ENCODE measurements at regions not wholly inside any gene's neighbourhood (a gene's known extent, or its start where the extent isn't known, plus 50 kb on each side); places are given as distances from the start of the nearest gene placed in this dataset.
"Not testable (repeated sequence)": the region's sequence is repeated elsewhere in the genome, so short reads cannot be mapped to it uniquely, and the experiment has no call there.

DNA sequence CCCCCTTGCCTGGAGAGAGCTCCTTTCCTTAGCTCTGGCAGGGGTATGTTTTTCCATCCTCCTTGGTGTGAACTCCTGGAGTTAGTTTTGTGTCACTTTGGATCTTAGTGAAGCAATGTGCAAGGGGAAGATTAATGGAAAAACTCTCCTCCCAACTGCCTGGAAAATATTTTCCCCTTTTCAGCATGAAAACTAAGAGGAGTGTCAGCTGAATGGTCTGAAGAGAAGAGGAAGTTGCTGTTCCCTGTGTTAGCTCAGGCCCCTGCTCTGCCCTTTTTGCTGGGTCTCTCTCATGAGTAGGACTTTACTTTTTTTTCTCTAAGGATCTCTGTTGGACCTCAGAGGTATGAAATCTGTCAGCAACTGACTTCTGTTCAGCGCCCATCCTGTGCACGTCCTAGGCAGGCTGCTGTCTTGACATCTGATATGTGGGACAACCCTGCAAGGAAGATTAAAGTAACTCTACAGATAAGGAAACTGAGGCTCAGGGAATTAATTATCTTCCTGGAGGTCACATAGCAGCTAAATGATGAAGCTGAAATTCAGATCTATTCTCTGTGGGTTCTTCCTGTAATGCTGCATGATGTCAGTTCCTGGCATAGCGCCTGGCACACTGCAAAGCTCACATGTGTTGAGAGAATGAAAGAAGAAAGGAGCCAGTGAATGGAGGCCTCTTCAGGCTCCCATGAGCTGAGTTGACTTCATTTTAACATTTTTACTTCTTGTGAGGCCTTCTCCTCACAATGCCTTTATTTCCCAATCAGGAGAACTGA is 109.7 kb upstream of the GALNT15 start:
- H3K4me3 ChIP-seq (ENCODE audit: low read depth, low read length), result peak overlapping the region; percentile 14; the same call in 1 of the 2 replicates
- peak overlapping the region; percentile 66 for H3K27ac ChIP-seq (ENCODE audit: low read depth, low read length)
- H3K79me2 ChIP-seq (ENCODE audit: control insufficient read depth, insufficient read depth, low read length, unreplicated experiment), result no peaks in the 10 kb centered on the region
- no peaks in the 10 kb centered on the region for H3K36me3 ChIP-seq (ENCODE audit: insufficient read depth, low read length)
- peaks cover 62% of the 10 kb centered on the region for H3K4me1 ChIP-seq (ENCODE audit: control insufficient read depth, insufficient read depth, low read length, unreplicated experiment)
- H2AFZ ChIP-seq (ENCODE audit: low read length, unreplicated experiment), result peak overlapping the region; percentile 2
- H3K27me3 ChIP-seq (ENCODE audit: insufficient read depth, low read length), result no peaks in the 10 kb centered on the region

DNA sequence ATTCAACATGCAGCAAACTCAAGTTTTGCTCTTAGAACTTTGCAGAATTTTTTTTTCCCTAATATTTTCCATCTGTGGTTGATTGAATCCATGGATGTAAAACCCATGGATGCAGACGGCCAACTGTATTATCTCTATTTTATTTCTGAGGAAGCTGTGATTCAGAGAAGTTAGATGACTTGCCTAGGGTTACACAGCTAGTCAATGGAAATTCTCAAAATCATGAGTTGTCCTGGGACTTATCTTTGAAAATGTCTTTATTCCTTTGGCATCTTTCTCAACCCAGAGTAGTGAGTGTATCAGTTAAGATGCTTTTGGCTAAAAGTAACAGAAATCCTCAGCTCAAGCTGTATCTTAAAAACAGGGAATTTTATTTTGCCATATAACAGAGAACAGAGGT is 107.9 kb upstream of the GALNT15 start:
- peaks cover 53% of the 10 kb centered on the region for H3K4me1 ChIP-seq (ENCODE audit: control insufficient read depth, insufficient read depth, low read length, unreplicated experiment)
- H3K4me3 ChIP-seq (ENCODE audit: low read depth, low read length), result no peak overlapping the region
- no peak overlapping the region for H3K27ac ChIP-seq (ENCODE audit: low read depth, low read length)
- no peaks in the 10 kb centered on the region for H3K79me2 ChIP-seq (ENCODE audit: control insufficient read depth, insufficient read depth, low read length, unreplicated experiment)
- H3K27me3 ChIP-seq (ENCODE audit: insufficient read depth, low read length), result no peaks in the 10 kb centered on the region
- no peaks in the 10 kb centered on the region for H3K36me3 ChIP-seq (ENCODE audit: insufficient read depth, low read length)
- H2AFZ ChIP-seq (ENCODE audit: low read length, unreplicated experiment), result no peak overlapping the region

DNA sequence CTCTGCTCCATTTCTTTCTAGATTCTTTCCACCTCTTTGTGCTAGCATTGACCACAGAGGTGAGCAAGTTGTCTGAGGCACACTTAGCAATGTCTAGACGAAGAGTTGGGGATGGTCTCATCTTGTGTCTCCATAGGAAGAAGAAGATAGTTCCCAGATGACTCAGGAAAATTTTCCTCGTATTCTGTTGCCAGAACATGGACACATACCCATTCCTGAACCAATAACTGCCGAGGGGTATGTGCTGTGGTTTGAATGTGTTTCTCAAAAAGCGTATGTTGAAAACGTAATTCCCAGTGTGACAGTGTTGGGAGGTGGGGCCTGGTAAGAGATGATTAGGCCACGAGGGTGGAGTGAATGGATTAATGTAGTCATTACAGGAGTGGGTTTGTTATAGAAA is 107.5 kb upstream of the GALNT15 start:
- Histone ChIP-seq H3K27ac (ENCODE audit: low read depth, low read length) (peak overlapping the region; percentile 7; the same call in 1 of the 2 replicates), H3K4me1 (ENCODE audit: control insufficient read depth, insufficient read depth, low read length, unreplicated experiment) (peaks cover 49% of the 10 kb centered on the region), H3K4me3 (ENCODE audit: low read depth, low read length) (no peak overlapping the region), H3K27me3 (ENCODE audit: insufficient read depth, low read length) (no peaks in the 10 kb centered on the region), H3K36me3 (ENCODE audit: insufficient read depth, low read length) (no peaks in the 10 kb centered on the region), H2AFZ (ENCODE audit: low read length, unreplicated experiment) (no peak overlapping the region), H3K79me2 (ENCODE audit: control insufficient read depth, insufficient read depth, low read length, unreplicated experiment) (no peaks in the 10 kb centered on the region)

DNA sequence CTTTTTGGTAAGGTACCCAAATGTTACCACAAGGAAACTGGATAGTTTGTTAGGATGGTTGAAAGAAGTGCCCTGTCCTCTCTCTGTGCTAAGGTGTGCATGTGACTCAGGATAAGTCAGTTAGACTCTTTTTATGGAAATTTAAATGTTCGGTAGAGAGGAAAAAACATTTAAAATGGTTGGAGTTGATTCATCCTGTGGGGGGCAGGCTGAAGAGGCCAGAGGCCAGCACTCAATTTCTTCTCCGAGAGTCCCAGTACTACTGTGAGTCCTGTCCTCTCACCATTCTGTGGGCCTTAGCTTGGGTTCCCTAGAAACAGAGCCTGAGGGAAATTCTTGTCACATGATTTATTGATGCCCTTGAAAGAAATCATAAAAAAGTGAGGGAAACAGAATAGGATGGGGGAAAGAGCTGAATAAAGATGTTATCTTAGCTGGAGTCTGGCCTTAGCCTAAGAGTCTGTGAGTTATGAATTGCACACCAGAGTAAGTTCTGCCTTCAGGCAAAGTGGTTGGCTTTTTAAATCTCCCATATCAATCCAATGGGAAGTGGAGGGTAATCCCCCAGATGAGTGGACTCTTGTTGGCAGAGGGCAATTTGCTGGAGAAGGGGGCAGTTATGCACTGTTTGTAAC is 106.5 kb upstream of the GALNT15 start:
- H3K36me3 ChIP-seq (ENCODE audit: insufficient read depth, low read length), result no peaks in the 10 kb centered on the region
- H3K27me3 ChIP-seq (ENCODE audit: insufficient read depth, low read length), result no peaks in the 10 kb centered on the region
- H3K4me1 ChIP-seq (ENCODE audit: control insufficient read depth, insufficient read depth, low read length, unreplicated experiment), result peaks cover 48% of the 10 kb centered on the region
- no peaks in the 10 kb centered on the region for H3K79me2 ChIP-seq (ENCODE audit: control insufficient read depth, insufficient read depth, low read length, unreplicated experiment)
- H3K4me3 ChIP-seq (ENCODE audit: low read depth, low read length), result no peak overlapping the region
- H3K27ac ChIP-seq (ENCODE audit: low read depth, low read length), result peak overlapping the region; percentile 80
- H2AFZ ChIP-seq (ENCODE audit: low read length, unreplicated experiment), result peak overlapping the region; percentile 44

DNA sequence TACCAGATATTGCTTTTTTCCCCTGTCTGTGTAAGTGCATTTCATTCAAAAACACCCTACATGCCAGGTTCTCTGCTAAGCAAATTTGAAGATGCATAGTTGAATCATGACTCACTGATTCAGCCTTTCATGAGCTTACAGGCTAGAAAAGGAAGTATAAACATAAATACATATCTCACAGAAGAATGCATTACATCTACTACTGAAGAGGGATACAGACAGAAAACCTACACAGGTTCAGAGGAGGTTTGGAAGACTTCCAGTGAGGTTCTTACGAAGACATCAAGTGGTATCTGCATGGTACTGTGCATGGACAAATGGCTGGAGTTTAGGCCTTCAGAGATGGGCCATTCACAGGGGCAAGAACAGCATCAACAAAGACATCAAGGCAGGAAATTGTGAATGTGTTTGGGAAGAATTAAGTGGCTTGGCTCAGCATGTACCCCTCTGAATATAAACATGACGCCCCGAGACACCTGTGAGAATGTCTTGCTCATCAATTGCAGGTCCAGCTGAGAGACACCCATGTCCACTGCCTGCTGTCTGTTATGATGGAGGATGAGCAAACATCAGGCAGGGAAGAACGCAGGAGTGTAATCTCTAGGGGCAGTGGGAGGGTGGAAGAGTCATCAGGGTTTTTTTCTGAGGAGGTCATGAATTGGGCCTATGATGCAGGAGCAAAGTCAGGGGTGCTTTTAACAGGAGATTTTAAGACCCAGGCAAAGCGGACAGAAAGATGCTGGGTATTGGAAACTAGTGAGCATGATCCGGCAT is 105.1 kb upstream of the GALNT15 start:
- Histone ChIP-seq H2AFZ (ENCODE audit: low read length, unreplicated experiment) (no peak overlapping the region), H3K79me2 (ENCODE audit: control insufficient read depth, insufficient read depth, low read length, unreplicated experiment) (no peaks in the 10 kb centered on the region), H3K27ac (ENCODE audit: low read depth, low read length) (peak overlapping the region; percentile 80), H3K36me3 (ENCODE audit: insufficient read depth, low read length) (no peaks in the 10 kb centered on the region), H3K27me3 (ENCODE audit: insufficient read depth, low read length) (no peaks in the 10 kb centered on the region), H3K4me3 (ENCODE audit: low read depth, low read length) (no peak overlapping the region), H3K4me1 (ENCODE audit: control insufficient read depth, insufficient read depth, low read length, unreplicated experiment) (peaks cover 61% of the 10 kb centered on the region)

GRCh38 chr3:16070707-16071106 is 103.8 kb upstream of the GALNT15 start:
- Histone ChIP-seq H3K4me3 (ENCODE audit: low read depth, low read length) (no peak overlapping the region), H3K36me3 (ENCODE audit: insufficient read depth, low read length) (no peaks in the 10 kb centered on the region), H3K27ac (ENCODE audit: low read depth, low read length) (no peak overlapping the region), H3K4me1 (ENCODE audit: control insufficient read depth, insufficient read depth, low read length, unreplicated experiment) (peaks cover 56% of the 10 kb centered on the region), H3K27me3 (ENCODE audit: insufficient read depth, low read length) (no peaks in the 10 kb centered on the region), H2AFZ (ENCODE audit: low read length, unreplicated experiment) (no peak overlapping the region), H3K79me2 (ENCODE audit: control insufficient read depth, insufficient read depth, low read length, unreplicated experiment) (no peaks in the 10 kb centered on the region)

DNA sequence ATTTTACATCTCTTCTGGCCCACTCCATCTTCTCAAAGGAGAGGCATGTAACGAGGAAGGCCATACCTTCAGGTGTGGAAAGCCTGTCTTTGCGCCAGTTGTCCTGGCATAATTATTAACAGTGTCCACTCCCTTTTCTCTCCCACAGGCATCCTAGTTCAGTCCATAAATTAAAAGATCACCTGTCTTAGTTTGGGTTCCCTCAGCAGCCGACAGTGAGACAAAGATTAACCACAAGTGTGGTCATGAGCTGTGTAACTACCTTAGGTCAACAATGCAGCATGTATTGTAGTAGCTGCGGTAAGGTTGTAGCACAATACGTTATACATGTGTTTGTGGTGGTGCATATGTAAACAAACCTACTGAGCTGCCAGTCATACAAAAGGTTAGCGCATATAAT is 103.3 kb upstream of the GALNT15 start:
- Histone ChIP-seq H3K36me3 (ENCODE audit: insufficient read depth, low read length) (peaks cover 5% of the 10 kb centered on the region; the same call in 1 of the 2 replicates), H3K27me3 (ENCODE audit: insufficient read depth, low read length) (no peaks in the 10 kb centered on the region), H3K4me1 (ENCODE audit: control insufficient read depth, insufficient read depth, low read length, unreplicated experiment) (peaks cover 54% of the 10 kb centered on the region), H2AFZ (ENCODE audit: low read length, unreplicated experiment) (no peak overlapping the region), H3K4me3 (ENCODE audit: low read depth, low read length) (no peak overlapping the region), H3K27ac (ENCODE audit: low read depth, low read length) (no peak overlapping the region), H3K79me2 (ENCODE audit: control insufficient read depth, insufficient read depth, low read length, unreplicated experiment) (no peaks in the 10 kb centered on the region)

GRCh38 chr3:16072420-16073110 is 101.9 kb upstream of the GALNT15 start:
- no peaks in the 10 kb centered on the region for H3K27me3 ChIP-seq (ENCODE audit: insufficient read depth, low read length)
- peaks cover 51% of the 10 kb centered on the region for H3K4me1 ChIP-seq (ENCODE audit: control insufficient read depth, insufficient read depth, low read length, unreplicated experiment)
- H3K4me3 ChIP-seq (ENCODE audit: low read depth, low read length), result no peak overlapping the region
- H2AFZ ChIP-seq (ENCODE audit: low read length, unreplicated experiment), result no peak overlapping the region
- peak overlapping the region; percentile 25 for H3K27ac ChIP-seq (ENCODE audit: low read depth, low read length)
- H3K36me3 ChIP-seq (ENCODE audit: insufficient read depth, low read length), result peaks cover 12% of the 10 kb centered on the region; the same call in 1 of the 2 replicates
- H3K79me2 ChIP-seq (ENCODE audit: control insufficient read depth, insufficient read depth, low read length, unreplicated experiment), result no peaks in the 10 kb centered on the region

GRCh38 chr3:16073203-16073602 is 101.3 kb upstream of the GALNT15 start:
- no peak overlapping the region for H2AFZ ChIP-seq (ENCODE audit: low read length, unreplicated experiment)
- peaks cover 45% of the 10 kb centered on the region for H3K4me1 ChIP-seq (ENCODE audit: control insufficient read depth, insufficient read depth, low read length, unreplicated experiment)
- no peak overlapping the region for H3K4me3 ChIP-seq (ENCODE audit: low read depth, low read length)
- no peaks in the 10 kb centered on the region for H3K27me3 ChIP-seq (ENCODE audit: insufficient read depth, low read length)
- no peaks in the 10 kb centered on the region for H3K79me2 ChIP-seq (ENCODE audit: control insufficient read depth, insufficient read depth, low read length, unreplicated experiment)
- H3K27ac ChIP-seq (ENCODE audit: low read depth, low read length), result peak overlapping the region; percentile 60
- H3K36me3 ChIP-seq (ENCODE audit: insufficient read depth, low read length), result peaks cover 12% of the 10 kb centered on the region; the same call in 1 of the 2 replicates

- H3K27ac ChIP-seq (ENCODE audit: low read depth, low read length), result peak overlapping the region; percentile 60
These were observed 100.3 kb upstream of the GALNT15 start for GRCh38 chr3:16073990-16074671.

More at GRCh38 chr3:16073990-16074671, 100.3 kb upstream of the GALNT15 start:
- H3K27me3 ChIP-seq (ENCODE audit: insufficient read depth, low read length); H2AFZ ChIP-seq (ENCODE audit: low read length, unreplicated experiment); H3K4me3 ChIP-seq (ENCODE audit: low read depth, low read length); H3K79me2 ChIP-seq (ENCODE audit: control insufficient read depth, insufficient read depth, low read length, unreplicated experiment): not testable (repeated sequence)
- peaks cover 40% of the 10 kb centered on the region for H3K4me1 ChIP-seq (ENCODE audit: control insufficient read depth, insufficient read depth, low read length, unreplicated experiment)
- peaks cover 12% of the 10 kb centered on the region; the same call in 1 of the 2 replicates for H3K36me3 ChIP-seq (ENCODE audit: insufficient read depth, low read length)
